GM23338 (cell line): ENCODE measurements at regions not wholly inside any gene's neighbourhood (a gene's known extent, or its start where the extent isn't known, plus 50 kb on each side); places are given as distances from the start of the nearest gene placed in this dataset.
"Not testable (repeated sequence)": the region's sequence is repeated elsewhere in the genome, so short reads cannot be mapped to it uniquely, and the experiment has no call there.

Experiments used
- CREB1 ChIP-seq: fragments of 250-450 bp; sonication (Bioruptor Pico); IDR thresholded peaks from 2 replicates; pipeline ENCODE4 v1.5.0; 2020; ENCODE audit warnings: low read depth, mild to moderate bottlenecking, moderate library complexity
- CTCF ChIP-seq, 2 experiments: fragments of 200-600 bp in 1 of 2; sonication (generic) in 1 of 2; conservative IDR thresholded peaks; 2 replicates each; pipeline versions ENCODE4 v1.5.1 to v1.6.1; 2016 to 2017; ENCODE audit warnings: antibody characterized with exemption in 2 of 2, low read depth in 2 of 2, mild to moderate bottlenecking in 2 of 2, moderate library complexity in 1 of 2
- ETS1 ChIP-seq: IDR thresholded peaks from 2 replicates; pipeline ENCODE4 v1.6.1; 2016; ENCODE audit warnings: antibody characterized with exemption
- EZH2 ChIP-seq: fragments of 200-600 bp; sonication (generic); IDR thresholded peaks from one replicate; pipeline ENCODE4 v1.8.0; 2017; ENCODE audit warnings: antibody characterized with exemption, mild to moderate bottlenecking, low read depth; ENCODE audit not compliant: unreplicated experiment
- EZH2phosphoT487 ChIP-seq: fragments of 200-600 bp; sonication (generic); IDR thresholded peaks from one replicate; pipeline ENCODE4 v1.8.1; 2018; ENCODE audit warnings: antibody characterized with exemption; ENCODE audit not compliant: unreplicated experiment
- JUNB ChIP-seq: IDR thresholded peaks from one replicate; pipeline ENCODE4 v1.6.1; 2016; ENCODE audit warnings: antibody characterized with exemption; ENCODE audit not compliant: unreplicated experiment
- NANOG ChIP-seq: IDR thresholded peaks from 2 replicates; pipeline ENCODE4 v1.6.1; 2016; ENCODE audit warnings: antibody characterized with exemption, borderline replicate concordance
- POLR2AphosphoS5 ChIP-seq: IDR thresholded peaks from 2 replicates; pipeline ENCODE4 v1.6.1; 2016; ENCODE audit warnings: antibody characterized with exemption, low read depth
- REST ChIP-seq: IDR thresholded peaks from one replicate; pipeline ENCODE4 v1.6.1; 2018; ENCODE audit warnings: antibody characterized with exemption; ENCODE audit not compliant: unreplicated experiment
- ZNF114 ChIP-seq: fragments of 250-450 bp; sonication (Bioruptor Pico); IDR thresholded peaks from 2 replicates; pipeline ENCODE4 v1.5.0; 2020; ENCODE audit warnings: mild to moderate bottlenecking, moderate library complexity
- ZNF331 ChIP-seq: fragments of 250-450 bp; sonication (Bioruptor Pico); IDR thresholded peaks from 2 replicates; pipeline ENCODE4 v1.5.0; 2020; ENCODE audit warnings: low read depth, mild to moderate bottlenecking, moderate library complexity

- not testable (repeated sequence) for TF ChIP-seq CTCF (conservative IDR thresholded peaks at IDR 0.05; ENCODE audit: low read depth in 2 of 2); POLR2AphosphoS5; EZH2; NANOG; REST; EZH2phosphoT487; JUNB; ETS1; CREB1 (CRISPR knock-in tag); ZNF114; ZNF331 (CRISPR knock-in tag)
These were observed 50.0 kb upstream of the NBPF20 start for GRCh38 chr1:145475369-145475915.
